Thyroid gland (tissue), 4 donors: ENCODE measurements at regions not wholly inside any gene's neighbourhood (a gene's known extent, or its start where the extent isn't known, plus 50 kb on each side); places are given as distances from the start of the nearest gene placed in this dataset.
"Not testable (repeated sequence)": the region's sequence is repeated elsewhere in the genome, so short reads cannot be mapped to it uniquely, and the experiment has no call there.

ENCODE experiments used
- CTCF ChIP-seq, 6 experiments: fragments of 200-600 bp in 3 of 6; fragments of 450-650 bp in 3 of 6; sonication (generic) in 3 of 6; IDR thresholded peaks; one replicate each; pipeline ENCODE4 v1.5.1; 2016 to 2019; ENCODE audit warnings: antibody characterized with exemption in 6 of 6, mild to moderate bottlenecking in 2 of 6, inconsistent platforms in 1 of 6, moderate library complexity in 1 of 6
- POLR2A ChIP-seq, 2 donors: fragments of 450-650 bp; IDR thresholded peaks; one replicate each; pipeline ENCODE4 v1.6.1; 2017; ENCODE audit warnings: antibody characterized with exemption in 2 of 2, mild to moderate bottlenecking in 2 of 2, moderate library complexity in 1 of 2

GRCh38 chr21:31513541-31513940 is 146.0 kb upstream of the SOD1 start:
- TF ChIP-seq CTCF, POLR2A (IDR thresholded peaks at IDR 0.05): not testable (repeated sequence)
